NCI-H2171 (cell line): ENCODE measurements at regions not wholly inside any gene's neighbourhood (a gene's known extent, or its start where the extent isn't known, plus 50 kb on each side); places are given as distances from the start of the nearest gene placed in this dataset.
"Not testable (repeated sequence)": the region's sequence is repeated elsewhere in the genome, so short reads cannot be mapped to it uniquely, and the experiment has no call there.

ENCODE experiments used
- DNase-seq: peaks from one replicate; lab custom pipeline; 2025; lab: John Stamatoyannopoulos, UW

- no peak for DNase-seq
These were observed 566.0 kb downstream of the ADGRL2 start for GRCh38 chr1:82366689-82367088.

GRCh38 chr1:82359541-82359940, 558.8 kb downstream of the ADGRL2 start:
- DNase-seq: not testable (repeated sequence)

GRCh38 chr1:82358706-82359105, 558.0 kb downstream of the ADGRL2 start:
- DNase-seq: not testable (repeated sequence)

- not testable (repeated sequence) for DNase-seq
These were observed 553.8 kb downstream of the ADGRL2 start for GRCh38 chr1:82354546-82354945.

GRCh38 chr1:82348487-82348886, 547.8 kb downstream of the ADGRL2 start:
- no peak for DNase-seq

- peak; percentile 51 for DNase-seq
These were observed 545.4 kb downstream of the ADGRL2 start for GRCh38 chr1:82346141-82346540.

- no peak for DNase-seq
These were observed 542.6 kb downstream of the ADGRL2 start for GRCh38 chr1:82343381-82343780.

- no peak for DNase-seq
These were observed 536.9 kb downstream of the ADGRL2 start for GRCh38 chr1:82337635-82338034.

GRCh38 chr1:82330330-82330729, 529.6 kb downstream of the ADGRL2 start:
- no peak for DNase-seq

GRCh38 chr1:82329226-82329625, 528.5 kb downstream of the ADGRL2 start:
- DNase-seq: no peak

GRCh38 chr1:82323144-82323841, 522.6 kb downstream of the ADGRL2 start:
- DNase-seq: no peak

GRCh38 chr1:82321794-82322193, 521.1 kb downstream of the ADGRL2 start:
- no peak for DNase-seq

GRCh38 chr1:82319546-82319945, 518.8 kb downstream of the ADGRL2 start:
- no peak for DNase-seq

- no peak for DNase-seq
These were observed 518.2 kb downstream of the ADGRL2 start for GRCh38 chr1:82318921-82319320.

GRCh38 chr1:82318265-82318664, 517.5 kb downstream of the ADGRL2 start:
- no peak for DNase-seq

GRCh38 chr1:82317671-82318070, 516.9 kb downstream of the ADGRL2 start:
- DNase-seq: no peak

GRCh38 chr1:82299656-82300055, 498.9 kb downstream of the ADGRL2 start:
- no peak for DNase-seq

- DNase-seq: no peak
These were observed 498.3 kb downstream of the ADGRL2 start for GRCh38 chr1:82299056-82299455.

- no peak for DNase-seq
These were observed 496.6 kb downstream of the ADGRL2 start for GRCh38 chr1:82297139-82297896.

- no peak for DNase-seq
These were observed 486.8 kb downstream of the ADGRL2 start for GRCh38 chr1:82287556-82287955.

GRCh38 chr1:82284213-82284612, 483.5 kb downstream of the ADGRL2 start:
- no peak for DNase-seq

- no peak for DNase-seq
These were observed 478.5 kb downstream of the ADGRL2 start for GRCh38 chr1:82279241-82279640.

- DNase-seq: no peak
These were observed 473.1 kb downstream of the ADGRL2 start for GRCh38 chr1:82273816-82274215.

GRCh38 chr1:82269431-82269830, 468.7 kb downstream of the ADGRL2 start:
- no peak for DNase-seq
